HEK293T (cell line): ENCODE measurements at regions not wholly inside any gene's neighbourhood (a gene's known extent, or its start where the extent isn't known, plus 50 kb on each side); places are given as distances from the start of the nearest gene placed in this dataset.

Experiments
- CTCF ChIA-PET: fragments of 350-600 bp; formaldehyde crosslinking; extraction: SDS; loops from one replicate; lab custom pipeline; 2021; ENCODE audit warnings: antibody characterized with exemption, inconsistent platforms; lab: Yijun Ruan, JAX
- POLR2A ChIA-PET: fragments of 350-600 bp; formaldehyde crosslinking; extraction: SDS; loops from one replicate; lab custom pipeline; 2020; ENCODE audit warnings: antibody characterized with exemption, inconsistent platforms; lab: Yijun Ruan, JAX
- DNase-seq: peaks from one replicate; pipeline ENCODE4 v3.0.0; 2012; ENCODE audit warnings: mixed read lengths; ENCODE audit errors: extremely low spot score
- ARNT ChIP-seq: fragments of 450-650 bp; IDR thresholded peaks from 2 replicates; pipeline ENCODE4 v1.6.1; 2017; ENCODE audit warnings: mild to moderate bottlenecking
- BHLHE40 ChIP-seq: fragments of 450-650 bp; IDR thresholded peaks from 2 replicates; pipeline ENCODE4 v1.6.1; 2016; ENCODE audit warnings: mild to moderate bottlenecking, moderate library complexity, borderline replicate concordance
- CTBP1 ChIP-seq: fragments of 450-650 bp; IDR thresholded peaks from 2 replicates; pipeline ENCODE4 v1.6.1; 2016; ENCODE audit warnings: borderline replicate concordance
- ELF4 ChIP-seq: fragments of 450-650 bp; IDR thresholded peaks from 2 replicates; pipeline ENCODE4 v1.6.1; 2017; ENCODE audit warnings: antibody characterized with exemption
- FOXA1 ChIP-seq: fragments of 450-650 bp; IDR thresholded peaks from 2 replicates; pipeline ENCODE4 v1.6.1; 2016; ENCODE audit warnings: mild to moderate bottlenecking
- FOXK2 ChIP-seq: fragments of 450-650 bp; IDR thresholded peaks from 2 replicates; pipeline ENCODE4 v1.6.1; 2016; ENCODE audit warnings: mild to moderate bottlenecking
- FOXM1 ChIP-seq: fragments of 450-650 bp; IDR thresholded peaks from 2 replicates; pipeline ENCODE4 v1.6.1; 2017; ENCODE audit warnings: mild to moderate bottlenecking, borderline replicate concordance
- HDGF ChIP-seq: fragments of 450-650 bp; IDR thresholded peaks from 2 replicates; pipeline ENCODE4 v1.6.1; 2017; ENCODE audit warnings: antibody characterized with exemption, borderline replicate concordance
- L3MBTL2 ChIP-seq: fragments of 450-650 bp; conservative IDR thresholded peaks from 2 replicates; pipeline ENCODE4 v1.6.1; 2016; ENCODE audit warnings: mild to moderate bottlenecking
- LEF1 ChIP-seq: fragments of 450-650 bp; IDR thresholded peaks from 2 replicates; pipeline ENCODE4 v1.6.1; 2017; ENCODE audit warnings: mild to moderate bottlenecking, borderline replicate concordance
- NFRKB ChIP-seq: fragments of 450-650 bp; IDR thresholded peaks from 2 replicates; pipeline ENCODE4 v1.6.1; 2016; ENCODE audit warnings: mild to moderate bottlenecking, moderate library complexity
- SP1 ChIP-seq: fragments of 450-650 bp; IDR thresholded peaks from 2 replicates; pipeline ENCODE4 v1.6.1; 2017
- SUZ12 ChIP-seq: fragments of 450-650 bp; IDR thresholded peaks from 2 replicates; pipeline ENCODE4 v1.6.1; 2016; ENCODE audit warnings: mild to moderate bottlenecking
- TARDBP ChIP-seq: fragments of 450-650 bp; IDR thresholded peaks from 2 replicates; pipeline ENCODE4 v1.6.1; 2016
- ZNF384 ChIP-seq: fragments of 450-650 bp; IDR thresholded peaks from 2 replicates; pipeline ENCODE4 v1.6.1; 2016
- TF ChIP-seq, protein P1 (sequence below): fragments of 450-650 bp; IDR thresholded peaks from 2 replicates; pipeline ENCODE4 v1.6.1; 2016

GRCh38 chr11:10637731-10638151 lies 55.8 kb downstream of the IRAG1 start:
- TF ChIP-seq SUZ12, result no peak
- TF ChIP-seq BHLHE40, result no peak
- TF ChIP-seq TARDBP, result no peak
- no peak for TF ChIP-seq ARNT
- TF ChIP-seq ELF4, result no peak
- no peak for TF ChIP-seq LEF1
- no peak for TF ChIP-seq L3MBTL2
- TF ChIP-seq FOXA1, result no peak
- TF ChIP-seq ZNF384, result no peak
- no peak for TF ChIP-seq SP1
- no peak for TF ChIP-seq FOXK2
- no peak for TF ChIP-seq FOXM1
- TF ChIP-seq CTBP1, result no peak
- no peak for TF ChIP-seq HDGF
- no peak for TF ChIP-seq NFRKB
- DNase-seq, result no peak
- CTCF ChIA-PET, result no interaction called here
- POLR2A ChIA-PET, result no interaction called here

DNA sequence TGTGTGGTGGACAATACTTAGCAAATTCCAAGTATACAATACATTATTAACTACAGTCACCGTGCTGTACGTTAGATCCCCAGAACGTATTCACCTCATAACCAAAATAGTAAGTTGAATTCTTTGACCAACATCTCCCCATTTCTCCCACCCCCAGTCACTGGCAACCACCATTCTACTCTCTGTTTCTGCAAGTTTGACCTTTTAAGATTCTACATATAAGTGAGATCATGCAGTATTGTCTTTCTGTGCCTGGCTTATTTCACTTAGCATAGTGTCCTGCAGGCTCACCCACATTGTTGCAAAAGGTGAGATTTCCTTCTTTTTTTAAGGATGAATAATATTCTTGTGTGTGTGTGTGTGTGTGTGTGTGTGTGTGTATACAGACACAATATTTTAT lies 59.1 kb downstream of the IRAG1 start:
- CTCF ChIA-PET, result no interaction called here
- no peak for DNase-seq
- POLR2A ChIA-PET, result no interaction called here
- no peak for TF ChIP-seq ARNT
- TF ChIP-seq NFRKB, result no peak
- TF ChIP-seq HDGF, result no peak
- TF ChIP-seq LEF1, result no peak
- TF ChIP-seq BHLHE40, result no peak
- TF ChIP-seq, protein P1, sequence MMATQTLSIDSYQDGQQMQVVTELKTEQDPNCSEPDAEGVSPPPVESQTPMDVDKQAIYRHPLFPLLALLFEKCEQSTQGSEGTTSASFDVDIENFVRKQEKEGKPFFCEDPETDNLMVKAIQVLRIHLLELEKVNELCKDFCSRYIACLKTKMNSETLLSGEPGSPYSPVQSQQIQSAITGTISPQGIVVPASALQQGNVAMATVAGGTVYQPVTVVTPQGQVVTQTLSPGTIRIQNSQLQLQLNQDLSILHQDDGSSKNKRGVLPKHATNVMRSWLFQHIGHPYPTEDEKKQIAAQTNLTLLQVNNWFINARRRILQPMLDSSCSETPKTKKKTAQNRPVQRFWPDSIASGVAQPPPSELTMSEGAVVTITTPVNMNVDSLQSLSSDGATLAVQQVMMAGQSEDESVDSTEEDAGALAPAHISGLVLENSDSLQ, result no peak
- TF ChIP-seq ZNF384, result no peak
- TF ChIP-seq CTBP1, result no peak
- TF ChIP-seq FOXM1, result no peak
- no peak for TF ChIP-seq SP1
- no peak for TF ChIP-seq TARDBP

GRCh38 chr11:10633261-10633660 lies 60.3 kb downstream of the IRAG1 start:
- POLR2A ChIA-PET, result no interaction called here
- CTCF ChIA-PET, result no interaction called here
- TF ChIP-seq ZNF384, result no peak
- no peak for TF ChIP-seq NFRKB
- TF ChIP-seq TARDBP, result no peak
- TF ChIP-seq SUZ12, result no peak
- TF ChIP-seq FOXK2, result no peak
- TF ChIP-seq, protein P1, result no peak
- TF ChIP-seq CTBP1, result no peak
- no peak for TF ChIP-seq SP1
- no peak for TF ChIP-seq FOXM1
- TF ChIP-seq BHLHE40, result no peak
- TF ChIP-seq ELF4, result no peak
- TF ChIP-seq HDGF, result no peak
- TF ChIP-seq ARNT, result no peak
- TF ChIP-seq LEF1, result no peak
- no peak for TF ChIP-seq FOXA1
- DNase-seq, result no peak

DNA sequence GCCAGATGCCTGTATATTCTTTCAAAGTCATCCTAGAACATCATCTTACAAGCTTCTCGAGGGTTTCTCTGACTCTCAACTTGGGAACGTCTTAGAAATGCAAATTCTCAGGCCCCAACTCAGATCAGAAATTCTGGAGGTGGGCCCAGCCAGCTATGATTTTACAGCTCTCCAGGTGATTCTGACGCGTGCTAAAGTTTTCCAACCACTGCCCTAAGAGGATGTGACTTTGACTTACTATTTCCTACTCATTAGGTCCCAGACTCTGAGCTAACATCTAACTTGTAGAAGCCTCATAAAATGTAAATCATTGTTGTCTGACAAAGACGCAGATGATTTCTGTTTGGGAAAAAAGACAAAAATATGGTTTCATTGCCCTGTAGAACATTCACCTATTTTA lies 61.1 kb downstream of the IRAG1 start:
- no peak for TF ChIP-seq ARNT
- TF ChIP-seq SP1, result no peak
- TF ChIP-seq FOXM1, result no peak
- no peak for TF ChIP-seq SUZ12
- TF ChIP-seq ZNF384, result no peak
- CTCF ChIA-PET, result no interaction called here
- no peak for DNase-seq
- POLR2A ChIA-PET, result no interaction called here

GRCh38 chr11:10631761-10632160 lies 61.8 kb downstream of the IRAG1 start:
- DNase-seq, result no peak
- TF ChIP-seq ARNT (no peak), HDGF (no peak), L3MBTL2 (no peak), CTBP1 (no peak), ZNF384 (no peak), FOXK2 (no peak), NFRKB (no peak), FOXM1 (no peak), TARDBP (no peak), LEF1 (no peak), FOXA1 (no peak), ELF4 (no peak)
- TF ChIP-seq, protein P1, result no peak
- CTCF ChIA-PET, result no interaction called here
- POLR2A ChIA-PET, result no interaction called here

DNA sequence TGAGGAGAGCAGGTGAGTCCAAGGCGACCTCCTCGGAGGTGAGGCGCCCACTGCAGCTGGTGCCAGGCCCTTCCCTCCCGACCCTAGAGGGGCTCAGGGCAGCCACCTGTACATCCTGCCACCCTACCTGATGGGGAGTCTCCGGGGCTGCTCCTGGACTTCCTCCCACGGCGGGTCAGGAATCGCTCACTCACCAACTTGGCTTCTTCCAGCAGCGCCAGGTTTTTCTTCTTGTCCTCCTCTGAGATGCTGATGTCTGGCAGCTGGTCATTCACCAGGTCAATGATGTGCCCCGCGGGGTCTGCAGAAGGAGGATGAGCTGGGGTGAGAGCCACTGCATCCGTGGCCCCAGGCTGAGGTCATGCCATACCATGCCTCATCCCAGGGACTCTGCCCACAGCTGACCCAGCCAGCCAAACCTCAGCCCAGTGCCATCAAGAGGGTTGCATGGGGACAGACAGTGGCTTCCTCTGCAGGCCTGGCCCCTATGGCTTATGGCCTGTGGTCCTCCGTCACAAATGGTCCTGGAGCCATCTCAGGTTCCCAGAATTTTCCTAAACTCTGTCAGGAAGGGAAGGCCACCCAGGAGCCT lies 61.0 kb upstream of the LYVE1 start:
- POLR2A ChIA-PET, result no interaction called here
- no peak for TF ChIP-seq FOXM1
- CTCF ChIA-PET, result no interaction called here
- no peak for DNase-seq
